Natural killer cell (primary cell): ENCODE measurements at regions not wholly inside any gene's neighbourhood (a gene's known extent, or its start where the extent isn't known, plus 50 kb on each side); places are given as distances from the start of the nearest gene placed in this dataset.

Experiments
- ATAC-seq, 3 donors: fragments of 150-1000 bp in 2 of 3; fragments of 200-7000 bp in 1 of 3; cut with Tn5 transposase; 1 replicate in 1 of 3; 2 replicates in 2 of 3; pipeline ENCODE4 v1.10.0; 2021; ENCODE audit warnings: mild to moderate bottlenecking in 2 of 3, moderate library complexity in 2 of 3
- DNase-seq, 2 donors: peaks; one replicate each; pipeline versions ENCODE4 v3.0.0 to v3.0.0-alpha.2; 2013 to 2021; ENCODE audit warnings: mixed read lengths in 1 of 2
- H3K27ac ChIP-seq: one replicate; pipeline ENCODE4 v1.5.1; 2013; ENCODE audit warnings: mild to moderate bottlenecking, low read length
- H3K27me3 ChIP-seq: one replicate; pipeline ENCODE4 v1.6.1; 2013; ENCODE audit warnings: low read length; ENCODE audit not compliant: control insufficient read depth, insufficient read depth
- H3K36me3 ChIP-seq: one replicate; pipeline ENCODE4 v1.6.1; 2013; ENCODE audit warnings: low read length; ENCODE audit not compliant: control insufficient read depth, insufficient read depth
- H3K4me1 ChIP-seq: one replicate; pipeline ENCODE4 v1.6.1; 2013; ENCODE audit warnings: low read length; ENCODE audit not compliant: control insufficient read depth, insufficient read depth
- H3K4me3 ChIP-seq: one replicate; pipeline ENCODE4 v1.5.1; 2013; ENCODE audit warnings: low read length
- H3K9me3 ChIP-seq: one replicate; pipeline ENCODE4 v1.6.1; 2013; ENCODE audit warnings: low read length; ENCODE audit not compliant: control insufficient read depth, insufficient read depth
- H3K27ac Mint-ChIP-seq, 2 donors: one replicate each; pipeline ENCODE4 v1.8.0; 2022; ENCODE audit warnings: mild to moderate bottlenecking in 2 of 2, mixed read lengths in 2 of 2, moderate library complexity in 1 of 2
- H3K27me3 Mint-ChIP-seq, 2 donors: one replicate each; pipeline ENCODE4 v1.8.0; 2022; ENCODE audit warnings: low read depth in 2 of 2, mixed read lengths in 2 of 2
- H3K36me3 Mint-ChIP-seq: one replicate; pipeline ENCODE4 v1.8.0; 2022; ENCODE audit warnings: mixed read lengths
- H3K4me1 Mint-ChIP-seq, 2 donors: one replicate each; pipeline ENCODE4 v1.8.0; 2022; ENCODE audit warnings: mixed read lengths in 2 of 2
- H3K4me3 Mint-ChIP-seq: one replicate; pipeline ENCODE4 v1.8.0; 2022; ENCODE audit warnings: mild to moderate bottlenecking, moderate library complexity, mixed read lengths
- H3K9me3 Mint-ChIP-seq, 2 donors: one replicate each; pipeline ENCODE4 v1.8.0; 2022; ENCODE audit warnings: mixed read lengths in 2 of 2
- CTCF ChIP-seq: fragments of 200-600 bp; IDR thresholded peaks from one replicate; pipeline ENCODE4 v1.8.0; 2022; ENCODE audit warnings: antibody characterized with exemption
- whole genome bisulfite sequencing: methylation state at CpG from one replicate; pipeline ENCODE4 v1.1.7; 2013; ENCODE audit warnings: missing lambda C conversion rate; ENCODE audit not compliant: insufficient coverage; 5-methylcytosine and 5-hydroxymethylcytosine counted together
- intact Hi-C: fragments of 100-400 bp; cut with micrococcal nuclease; formaldehyde crosslinking; loops from one replicate; pipeline ENCODE4 v1.14.2; 2022

- Mint-ChIP-seq H3K27me3 (peaks cover 0 to 8% of the 10 kb centered on the region in 2 donors), H3K27ac (no peak overlapping the region), H3K4me3 (no peak overlapping the region), H3K9me3 (peaks cover 2% of the 10 kb centered on the region in 2 donors), H3K36me3 (no peaks in the 10 kb centered on the region), H3K4me1 (no peaks in the 10 kb centered on the region)
- Histone ChIP-seq H3K4me3 (no peak overlapping the region), H3K9me3 (no peaks in the 10 kb centered on the region), H3K4me1 (no peaks in the 10 kb centered on the region), H3K36me3 (no peaks in the 10 kb centered on the region), H3K27ac (no peak overlapping the region), H3K27me3 (no peaks in the 10 kb centered on the region)
- WGBS = 82% methylated on average over 3 of the region's 4 CpGs
- intact Hi-C loops = no loop called here
- DNase-seq (no peak), ATAC-seq (no peak)
- no peak for TF ChIP-seq CTCF
Measured at GRCh38 chr2:220705678-220706077, 866.4 kb downstream of the EPHA4 start.

DNA sequence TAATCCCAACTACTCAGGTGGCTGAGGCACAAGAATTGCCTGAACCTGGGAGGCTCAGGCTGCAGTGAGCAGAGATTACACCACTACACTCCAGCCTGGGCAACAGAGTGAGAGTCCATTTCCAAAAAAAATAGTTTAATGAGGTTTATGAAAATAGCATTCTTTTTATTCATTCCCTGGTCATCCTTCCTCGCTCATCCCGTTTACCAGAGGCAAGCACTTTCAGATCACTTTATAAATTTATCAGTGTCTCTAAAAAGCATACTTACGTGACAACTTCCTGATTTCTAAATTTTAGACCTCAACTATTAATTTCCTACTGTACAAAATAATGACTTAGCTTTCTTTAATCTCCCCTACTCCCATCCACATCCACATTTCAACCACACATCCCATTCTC is 864.8 kb downstream of the EPHA4 start:
- 41% methylated on average over 3 of the region's 3 CpGs for WGBS
- H3K27ac Mint-ChIP-seq = no peak overlapping the region
- no peaks in the 10 kb centered on the region for H3K4me1 Mint-ChIP-seq
- H3K9me3 Mint-ChIP-seq = no peaks in the 10 kb centered on the region
- H3K4me3 Mint-ChIP-seq = no peak overlapping the region
- peaks cover 0 to 8% of the 10 kb centered on the region in 2 donors for H3K27me3 Mint-ChIP-seq
- Histone ChIP-seq H3K9me3 (no peaks in the 10 kb centered on the region), H3K27me3 (no peaks in the 10 kb centered on the region), H3K4me3 (no peak overlapping the region), H3K4me1 (no peaks in the 10 kb centered on the region), H3K27ac (no peak overlapping the region), H3K36me3 (no peaks in the 10 kb centered on the region)
- no peak for DNase-seq
- intact Hi-C loops = no loop called here
- no peak for ATAC-seq
- no peak for TF ChIP-seq CTCF
- H3K36me3 Mint-ChIP-seq = no peaks in the 10 kb centered on the region

DNA sequence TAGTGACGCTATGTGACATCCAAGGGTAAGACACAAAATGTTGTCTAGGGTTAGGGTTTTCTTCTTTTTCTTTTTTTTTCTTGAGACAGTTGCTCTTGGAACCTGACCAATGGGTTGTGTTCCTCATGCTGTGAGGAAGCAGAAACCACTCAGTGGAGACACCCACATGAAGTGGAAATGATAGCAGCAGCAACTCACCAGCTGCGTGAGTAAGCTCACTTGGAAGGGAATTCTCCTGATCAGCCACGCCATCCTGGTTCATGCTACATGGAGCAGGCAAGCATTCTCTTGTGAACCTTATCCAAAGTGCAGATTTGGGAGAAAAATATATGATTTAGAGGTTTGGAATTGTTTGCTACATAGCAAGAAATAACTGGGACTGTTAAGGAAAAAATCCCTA is 863.7 kb downstream of the EPHA4 start:
- no peak for TF ChIP-seq CTCF
- intact Hi-C loops = no loop called here
- DNase-seq (no peak), ATAC-seq (no peak)
- Histone ChIP-seq H3K4me1 (no peaks in the 10 kb centered on the region), H3K27ac (no peak overlapping the region), H3K36me3 (no peaks in the 10 kb centered on the region), H3K4me3 (no peak overlapping the region), H3K27me3 (no peaks in the 10 kb centered on the region), H3K9me3 (no peaks in the 10 kb centered on the region)
- no peaks in the 10 kb centered on the region for H3K4me1 Mint-ChIP-seq
- 83% methylated on average over 3 of the region's 3 CpGs for WGBS
- H3K9me3 Mint-ChIP-seq = no peaks in the 10 kb centered on the region
- no peak overlapping the region for H3K27ac Mint-ChIP-seq
- no peak overlapping the region for H3K4me3 Mint-ChIP-seq
- H3K36me3 Mint-ChIP-seq = no peaks in the 10 kb centered on the region
- peaks cover 0 to 5% of the 10 kb centered on the region in 2 donors for H3K27me3 Mint-ChIP-seq

DNA sequence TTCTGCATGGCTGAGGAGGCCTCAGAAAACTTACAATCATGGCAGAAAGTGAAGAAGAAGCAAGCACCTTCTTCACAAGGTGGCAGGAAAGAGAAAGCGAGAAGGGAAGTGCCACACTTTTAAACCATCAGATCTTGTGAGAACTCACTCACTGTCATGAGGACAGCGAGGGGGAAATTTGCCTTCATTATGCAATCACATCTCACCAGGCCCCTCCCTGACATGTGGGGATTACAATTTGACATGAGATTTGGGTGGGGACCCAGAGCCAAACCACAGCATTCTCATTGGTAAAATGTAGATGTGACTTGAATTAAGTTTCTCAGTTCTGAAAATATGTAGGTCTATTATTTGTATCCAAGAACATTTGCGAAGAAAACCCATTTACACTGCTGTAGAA is 854.8 kb downstream of the EPHA4 start:
- peaks cover 0 to 4% of the 10 kb centered on the region in 2 donors for H3K9me3 Mint-ChIP-seq
- ATAC-seq (no peak), DNase-seq (no peak)
- H3K27ac Mint-ChIP-seq = no peak overlapping the region
- Histone ChIP-seq H3K4me1 (no peaks in the 10 kb centered on the region), H3K27ac (no peak overlapping the region), H3K27me3 (no peaks in the 10 kb centered on the region), H3K4me3 (no peak overlapping the region), H3K36me3 (no peaks in the 10 kb centered on the region), H3K9me3 (no peaks in the 10 kb centered on the region)
- H3K27me3 Mint-ChIP-seq = no peaks in the 10 kb centered on the region
- H3K36me3 Mint-ChIP-seq = no peaks in the 10 kb centered on the region
- no peak overlapping the region for H3K4me3 Mint-ChIP-seq
- no peaks in the 10 kb centered on the region for H3K4me1 Mint-ChIP-seq
- 100% methylated on average over 1 of the region's 3 CpGs for WGBS
- intact Hi-C loops = no loop called here
- TF ChIP-seq CTCF = no peak
